22Rv1 (cell line): ENCODE measurements at regions not wholly inside any gene's neighbourhood (a gene's known extent, or its start where the extent isn't known, plus 50 kb on each side); places are given as distances from the start of the nearest gene placed in this dataset.
A peak's percentile ranks its signal among the peaks of the same experiment; 100 is the strongest.

Experiments used
- H3K27ac ChIP-seq: fragments of 450-650 bp; 2 replicates; pipeline ENCODE4 v1.5.1; 2017
- CTCF ChIP-seq: fragments of 450-650 bp; IDR thresholded peaks from 2 replicates; pipeline ENCODE4 v1.5.1; 2017; ENCODE audit warnings: mild to moderate bottlenecking
- ZFX ChIP-seq: fragments of 450-650 bp; IDR thresholded peaks from 2 replicates; pipeline ENCODE4 v1.6.1; 2017; ENCODE audit warnings: antibody characterized with exemption, borderline replicate concordance

DNA sequence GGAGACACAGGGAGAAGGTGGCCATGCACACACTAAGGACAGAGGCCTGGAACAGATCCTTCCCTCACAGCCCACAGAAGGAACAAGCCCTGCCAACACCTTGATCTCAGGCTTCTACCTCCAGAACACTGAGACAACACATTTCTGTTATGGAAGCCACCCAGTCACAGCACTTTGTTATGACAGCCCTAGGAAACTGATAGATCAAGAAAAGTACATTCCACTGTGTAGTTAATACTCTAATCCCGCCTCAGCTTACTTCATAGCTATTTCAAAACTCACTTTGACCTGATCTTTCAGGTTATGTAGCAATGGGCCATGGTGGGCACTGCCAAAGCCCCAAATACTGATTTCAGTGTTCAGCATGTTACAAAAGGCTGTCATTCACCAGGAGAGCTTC lies 66.8 kb downstream of the CD24 start:
- H3K27ac ChIP-seq: peak overlapping the region; percentile 12; the same call in 1 of the 2 replicates
- TF ChIP-seq ZFX (no peak), CTCF (no peak)

DNA sequence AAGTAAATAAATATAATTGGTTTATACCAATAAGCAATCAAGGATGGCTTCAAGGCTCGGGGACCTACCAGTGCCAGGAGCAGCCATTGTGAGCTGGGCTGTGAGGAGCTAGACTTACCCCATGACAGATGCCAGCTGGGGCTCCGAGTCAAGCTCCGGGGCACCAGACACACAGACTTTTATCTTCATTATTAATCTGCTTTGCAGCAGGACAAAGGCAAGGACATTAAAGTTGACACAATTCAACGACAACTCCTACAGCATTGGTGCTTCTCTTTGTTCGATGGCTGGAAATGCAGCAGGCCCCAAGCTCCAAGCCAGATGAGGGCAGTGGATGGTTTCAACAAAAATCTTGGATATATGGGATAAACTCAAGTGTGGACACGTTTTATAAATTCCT lies 68.3 kb downstream of the CD24 start:
- TF ChIP-seq CTCF: no peak
- no peak for TF ChIP-seq ZFX
- H3K27ac ChIP-seq: no peak overlapping the region

DNA sequence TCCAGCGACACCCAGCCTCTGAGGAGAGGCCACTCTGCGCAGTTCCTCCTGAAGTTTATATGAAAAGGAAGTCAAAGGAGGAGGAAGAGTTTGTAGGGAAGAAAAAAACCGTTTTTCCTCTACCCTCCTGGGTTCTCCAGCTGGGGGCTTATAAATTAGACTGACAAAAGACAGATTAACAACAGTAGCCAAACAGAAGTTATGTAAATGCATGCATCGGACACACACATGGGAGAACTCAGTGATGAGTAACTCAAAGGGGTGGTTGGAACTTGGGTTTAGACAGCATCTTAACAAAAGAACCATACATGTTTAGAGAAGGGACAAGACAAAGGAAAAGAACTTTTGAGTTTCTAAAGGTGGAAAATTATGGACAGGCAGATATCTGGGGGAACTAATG lies 71.2 kb downstream of the CD24 start:
- no peak for TF ChIP-seq CTCF
- TF ChIP-seq ZFX: no peak

DNA sequence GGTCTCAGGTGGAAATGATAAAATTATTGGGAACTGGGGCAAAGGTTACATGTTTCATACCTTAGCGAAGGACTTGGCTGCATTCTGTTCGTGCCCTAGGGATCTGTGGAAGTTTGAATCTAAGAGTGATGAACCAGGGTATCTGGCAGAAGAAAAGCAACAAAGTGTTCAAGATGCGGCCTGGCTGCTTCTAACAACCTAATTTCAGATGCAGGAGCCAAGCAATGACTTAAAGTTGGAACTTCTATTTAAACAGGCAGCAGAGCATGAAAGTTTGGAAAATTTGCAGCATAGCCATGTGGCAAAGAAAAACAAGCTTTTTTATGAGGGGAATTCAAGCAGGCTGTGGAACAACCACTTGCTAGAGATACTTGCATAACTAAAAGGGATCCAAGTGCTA lies 73.5 kb downstream of the CD24 start:
- TF ChIP-seq ZFX (no peak), CTCF (no peak)
- no peak overlapping the region for H3K27ac ChIP-seq

More for the DNA sequence above, 71.2 kb downstream of the CD24 start:
- H3K27ac ChIP-seq: no peak overlapping the region

GRCh38 chr6:106899697-106900096 lies 74.8 kb downstream of the CD24 start:
- H3K27ac ChIP-seq: no peak overlapping the region
- no peak for TF ChIP-seq ZFX
- TF ChIP-seq CTCF: no peak

- no peak for TF ChIP-seq ZFX
- no peak for TF ChIP-seq CTCF
- H3K27ac ChIP-seq: no peak overlapping the region
Observed at GRCh38 chr6:106897580-106897979, 76.9 kb downstream of the CD24 start.

DNA sequence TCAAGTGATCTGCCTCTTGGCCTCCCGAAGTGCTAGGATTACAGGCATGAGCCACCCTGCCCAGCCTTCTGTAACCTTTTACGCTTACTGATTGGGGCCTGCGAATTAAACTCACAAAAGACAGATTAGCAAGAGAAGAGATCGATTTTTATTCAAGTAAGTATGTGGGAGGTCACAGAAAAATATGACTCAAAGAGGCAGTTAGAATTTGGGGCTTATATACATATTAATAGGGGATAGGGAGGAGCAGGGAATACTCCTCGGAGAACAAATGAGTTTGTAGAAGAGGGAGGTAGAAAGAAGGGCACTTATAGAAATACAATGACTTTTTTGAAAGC lies 78.9 kb downstream of the CD24 start:
- no peak overlapping the region for H3K27ac ChIP-seq
- TF ChIP-seq CTCF (no peak), ZFX (no peak)
